ENCODE measurements at regions not wholly inside any gene's neighbourhood (a gene's known extent, or its start where the extent isn't known, plus 50 kb on each side); places are given as distances from the start of the nearest gene placed in this dataset.

DNA sequence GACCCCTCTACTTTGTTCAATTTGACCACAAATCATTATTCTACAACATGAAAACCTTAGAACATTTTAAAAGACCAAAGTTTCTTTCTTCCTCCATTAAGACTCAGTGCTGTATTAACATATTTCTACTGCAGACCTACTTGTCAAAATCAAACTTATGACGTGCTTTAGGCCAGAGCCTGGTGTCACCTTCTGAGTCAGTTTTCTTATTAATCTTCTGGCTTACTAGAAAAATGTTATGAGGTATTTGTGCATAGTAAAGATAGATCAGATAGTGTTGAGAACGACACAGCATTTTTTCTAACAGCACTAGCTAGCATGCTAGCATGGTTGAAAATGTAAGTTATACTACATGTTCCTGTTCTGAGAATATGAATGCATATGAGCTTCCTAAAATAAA lies 333.6 kb upstream of the FAM241A start:
- no peak for TF ChIP-seq CTCF (IDR thresholded peaks at IDR 0.05; ENCODE audit: insufficient read depth, low read length, poor library complexity, severe bottlenecking)
- no peak for TF ChIP-seq EZH2phosphoT487 (conservative IDR thresholded peaks at IDR 0.05; ENCODE audit: low read length)
